Gastrocnemius medialis (tissue), 4 donors: ENCODE measurements at regions not wholly inside any gene's neighbourhood (a gene's known extent, or its start where the extent isn't known, plus 50 kb on each side); places are given as distances from the start of the nearest gene placed in this dataset.
"Not testable (repeated sequence)": the region's sequence is repeated elsewhere in the genome, so short reads cannot be mapped to it uniquely, and the experiment has no call there.

ENCODE experiments used
- CTCF ChIP-seq, 5 experiments: fragments of 450-650 bp in 3 of 5; fragments of 200-600 bp in 2 of 5; sonication (generic) in 2 of 5; IDR thresholded peaks in 4 of 5; conservative IDR thresholded peaks in 1 of 5; 1 replicate in 4 of 5; 2 replicates in 1 of 5; pipeline ENCODE4 v1.5.1; 2016 to 2019; ENCODE audit warnings: antibody characterized with exemption in 5 of 5, mild to moderate bottlenecking in 3 of 5, moderate library complexity in 3 of 5
- POLR2A ChIP-seq, 2 donors: fragments of 450-650 bp; IDR thresholded peaks; one replicate each; pipeline ENCODE4 v1.6.1; 2017; ENCODE audit warnings: antibody characterized with exemption in 2 of 2, mild to moderate bottlenecking in 2 of 2, moderate library complexity in 2 of 2

- TF ChIP-seq CTCF (IDR thresholded peaks at IDR 0.05 in 4 of 5, conservative IDR thresholded peaks at IDR 0.05 in 1 of 5); POLR2A (IDR thresholded peaks at IDR 0.05): not testable (repeated sequence)
Measured at GRCh38 chr4:138577826-138578225, 335.7 kb upstream of the SLC7A11 start.
